Gastrocnemius medialis (tissue), 4 donors: ENCODE measurements at regions not wholly inside any gene's neighbourhood (a gene's known extent, or its start where the extent isn't known, plus 50 kb on each side); places are given as distances from the start of the nearest gene placed in this dataset.

Experiments
- CTCF ChIP-seq, 5 experiments: fragments of 450-650 bp in 3 of 5; fragments of 200-600 bp in 2 of 5; sonication (generic) in 2 of 5; IDR thresholded peaks in 4 of 5; conservative IDR thresholded peaks in 1 of 5; 1 replicate in 4 of 5; 2 replicates in 1 of 5; pipeline ENCODE4 v1.5.1; 2016 to 2019; ENCODE audit warnings: antibody characterized with exemption in 5 of 5, mild to moderate bottlenecking in 3 of 5, moderate library complexity in 3 of 5
- POLR2A ChIP-seq, 2 donors: fragments of 450-650 bp; IDR thresholded peaks; one replicate each; pipeline ENCODE4 v1.6.1; 2017; ENCODE audit warnings: antibody characterized with exemption in 2 of 2, mild to moderate bottlenecking in 2 of 2, moderate library complexity in 2 of 2

- no peak for TF ChIP-seq CTCF (IDR thresholded peaks at IDR 0.05 in 4 of 5, conservative IDR thresholded peaks at IDR 0.05 in 1 of 5)
- TF ChIP-seq POLR2A (IDR thresholded peaks at IDR 0.05) = no peak
Observed at GRCh38 chr2:120939595-120940318, 204.1 kb downstream of the GLI2 start.
